ENCODE measurements at regions not wholly inside any gene's neighbourhood (a gene's known extent, or its start where the extent isn't known, plus 50 kb on each side); places are given as distances from the start of the nearest gene placed in this dataset.
"Not testable (repeated sequence)": the region's sequence is repeated elsewhere in the genome, so short reads cannot be mapped to it uniquely, and the experiment has no call there.

DNA sequence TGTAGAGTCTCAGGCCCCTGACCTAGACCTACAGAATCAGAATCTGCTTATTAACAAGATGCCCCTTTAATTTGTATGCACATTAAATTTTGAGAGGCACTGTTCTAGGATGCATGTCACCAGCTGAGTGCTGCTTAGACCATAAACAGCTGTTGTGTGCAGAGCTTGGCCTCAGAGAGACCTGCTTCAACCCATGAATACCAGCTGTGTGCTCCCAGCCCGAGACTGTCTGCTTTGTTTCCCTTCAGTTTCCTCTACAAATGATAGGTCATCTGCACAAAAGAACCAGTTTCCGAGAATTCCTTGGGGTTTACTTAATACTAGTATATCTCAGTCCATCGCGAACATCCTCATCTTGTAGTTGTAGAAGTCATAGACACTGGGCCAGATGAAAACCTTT, 158.5 kb upstream of the PFN2 start:
- no peak for DNase-seq
- intact Hi-C loops (cut with DNase I) = no loop called here
- ATAC-seq (ENCODE audit: poor library complexity) = no peak

DNA sequence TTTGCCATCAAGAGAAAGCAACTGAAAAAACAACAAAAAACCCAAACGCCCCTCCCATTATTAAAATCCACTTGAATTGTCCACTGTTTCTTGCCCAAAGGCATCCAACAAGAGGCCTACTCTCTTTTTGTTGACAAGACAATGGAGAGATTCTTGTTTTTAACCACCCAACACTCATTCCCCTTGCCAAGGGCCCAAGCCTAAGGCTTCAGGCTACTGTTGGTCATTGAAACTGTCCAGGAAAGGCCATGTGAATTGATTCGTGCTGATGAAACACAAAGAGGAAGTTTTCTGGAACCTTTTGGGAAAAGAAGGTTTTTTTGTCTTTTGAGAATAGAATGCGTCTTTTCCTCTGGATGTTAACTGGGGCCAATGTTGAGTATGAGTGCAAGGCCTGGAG, 157.4 kb upstream of the PFN2 start:
- DNase-seq = no peak
- intact Hi-C loops (cut with DNase I) = no loop called here
- ATAC-seq (ENCODE audit: poor library complexity) = no peak

DNA sequence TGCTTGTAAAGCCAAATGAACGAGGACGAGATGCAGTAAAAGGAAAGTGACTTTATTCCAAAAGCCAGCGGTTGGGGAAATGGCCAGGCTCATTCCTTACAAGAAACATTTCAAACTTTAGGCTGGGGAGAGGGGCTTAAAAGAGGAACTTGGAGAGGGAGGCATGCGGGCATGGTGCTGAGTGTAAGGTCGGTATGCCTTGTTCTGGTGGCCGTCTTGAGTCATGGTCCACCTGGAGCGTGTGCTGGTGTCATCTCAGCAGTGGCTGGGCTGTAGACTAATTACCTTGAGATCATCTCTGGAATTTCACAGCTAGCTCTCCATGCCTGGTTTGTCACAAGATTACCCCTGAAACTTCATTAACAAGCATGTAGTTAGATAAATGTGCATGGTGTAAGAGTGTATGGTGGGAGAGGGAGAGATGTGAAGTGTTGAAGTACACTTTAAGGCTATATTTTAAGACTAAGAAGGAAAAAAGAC, 156.4 kb upstream of the PFN2 start:
- ATAC-seq (ENCODE audit: poor library complexity) = no peak

DNA sequence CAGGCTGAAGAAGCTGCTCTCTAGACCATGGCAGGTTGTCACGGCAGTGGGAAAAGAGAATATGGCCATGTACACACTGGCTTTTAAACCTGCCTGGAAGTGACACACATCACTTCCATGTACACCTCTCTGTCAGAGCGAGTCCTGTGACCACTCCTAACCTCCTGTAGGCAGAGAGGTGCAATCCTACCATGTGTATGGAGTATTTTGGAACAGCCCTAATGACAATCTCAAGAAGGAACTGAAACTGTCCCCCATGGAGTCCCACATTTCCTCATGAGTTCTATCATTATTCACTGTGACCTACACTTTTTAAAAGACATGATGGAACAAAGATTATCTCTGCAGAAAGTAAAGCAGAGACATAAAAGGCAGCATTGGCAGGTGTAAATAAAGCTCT, 153.4 kb upstream of the PFN2 start:
- ATAC-seq (ENCODE audit: poor library complexity) (no peak), DNase-seq (no peak)
- intact Hi-C loops (cut with DNase I) = no loop called here

More for the DNA sequence above, 156.4 kb upstream of the PFN2 start:
- intact Hi-C loops (cut with DNase I) = no loop called here
- no peak for DNase-seq

DNA sequence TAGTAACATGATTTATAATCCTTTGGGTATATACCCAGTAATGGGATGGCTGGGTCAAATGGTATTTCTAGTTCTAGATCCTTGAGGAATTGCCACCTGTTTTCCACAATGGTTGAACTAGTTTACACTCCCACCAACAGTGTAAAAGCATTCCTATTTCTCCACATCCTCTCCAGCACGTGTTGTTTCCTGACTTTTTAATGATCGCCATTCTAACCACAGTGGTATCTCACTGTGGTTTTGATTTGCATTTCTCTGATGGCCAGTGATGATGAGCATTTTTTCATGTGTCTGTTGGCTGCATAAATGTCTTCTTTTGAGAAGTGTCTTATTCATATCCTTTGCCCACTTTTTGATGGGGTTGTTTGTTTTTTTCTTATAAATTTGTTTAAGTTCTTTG, 152.6 kb upstream of the PFN2 start:
- DNase-seq; ATAC-seq (ENCODE audit: poor library complexity); intact Hi-C loops (cut with DNase I): not testable (repeated sequence)

DNA sequence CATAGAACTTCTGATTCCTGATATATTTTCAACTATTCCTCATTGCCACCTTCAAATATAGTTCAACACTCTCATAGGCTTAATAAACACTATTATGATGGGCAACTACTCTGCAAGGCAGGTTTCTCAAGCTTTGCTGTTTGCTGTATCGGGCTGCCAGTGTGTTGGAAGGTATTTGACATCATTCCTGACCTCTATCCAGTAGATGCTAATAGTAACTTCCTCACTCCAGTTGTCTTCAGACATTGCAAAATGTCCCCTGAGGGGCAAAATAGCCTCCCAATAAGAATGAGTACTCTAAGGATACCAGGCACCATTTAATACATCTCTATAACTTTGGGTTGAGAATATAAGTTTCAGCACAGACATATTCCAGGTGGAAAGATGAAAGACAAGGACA, 147.5 kb upstream of the PFN2 start:
- DNase-seq (no peak), ATAC-seq (ENCODE audit: poor library complexity) (no peak)
- intact Hi-C loops (cut with DNase I) = no loop called here

DNA sequence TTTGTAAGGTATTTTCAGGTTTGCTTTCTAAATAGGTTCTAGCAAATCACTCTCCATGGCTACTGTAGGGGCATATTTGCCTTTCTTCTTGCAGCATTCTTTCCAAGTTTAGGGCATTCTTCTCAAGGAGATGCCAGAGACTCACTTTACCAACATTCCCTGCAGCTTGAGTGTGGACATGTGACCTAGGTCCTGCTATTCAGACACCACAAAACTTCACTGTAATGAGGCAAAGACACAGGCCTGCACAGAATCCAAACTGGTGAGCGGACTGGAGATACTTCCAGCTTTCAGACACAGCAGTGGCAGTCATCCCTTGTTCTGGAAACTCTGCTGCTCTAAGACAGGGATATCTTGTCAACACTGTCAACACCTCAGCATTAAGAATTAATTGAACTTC, 146.4 kb upstream of the PFN2 start:
- no peak for ATAC-seq (ENCODE audit: poor library complexity)
- DNase-seq = no peak
- intact Hi-C loops (cut with DNase I) = no loop called here

DNA sequence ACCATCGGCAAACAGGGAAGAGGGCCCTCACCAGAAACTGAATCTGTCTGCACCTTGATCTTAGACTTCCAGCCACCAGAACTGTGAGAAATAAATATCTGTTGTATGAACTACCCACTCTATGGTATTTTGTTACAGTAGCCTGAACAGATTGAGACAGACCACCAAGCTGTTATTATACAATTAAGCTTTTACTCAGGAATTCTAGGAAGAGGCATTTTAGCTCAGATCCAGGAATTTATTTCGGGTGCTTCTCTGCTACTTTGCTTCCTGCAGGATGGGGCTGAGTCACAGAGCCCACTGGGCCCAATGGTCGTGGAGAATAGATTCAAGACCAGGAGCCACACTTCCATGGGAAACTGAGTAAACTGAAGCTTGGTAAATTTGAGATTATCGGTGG, 145.5 kb upstream of the PFN2 start:
- DNase-seq (no peak), ATAC-seq (ENCODE audit: poor library complexity) (no peak)
- intact Hi-C loops (cut with DNase I) = no loop called here

DNA sequence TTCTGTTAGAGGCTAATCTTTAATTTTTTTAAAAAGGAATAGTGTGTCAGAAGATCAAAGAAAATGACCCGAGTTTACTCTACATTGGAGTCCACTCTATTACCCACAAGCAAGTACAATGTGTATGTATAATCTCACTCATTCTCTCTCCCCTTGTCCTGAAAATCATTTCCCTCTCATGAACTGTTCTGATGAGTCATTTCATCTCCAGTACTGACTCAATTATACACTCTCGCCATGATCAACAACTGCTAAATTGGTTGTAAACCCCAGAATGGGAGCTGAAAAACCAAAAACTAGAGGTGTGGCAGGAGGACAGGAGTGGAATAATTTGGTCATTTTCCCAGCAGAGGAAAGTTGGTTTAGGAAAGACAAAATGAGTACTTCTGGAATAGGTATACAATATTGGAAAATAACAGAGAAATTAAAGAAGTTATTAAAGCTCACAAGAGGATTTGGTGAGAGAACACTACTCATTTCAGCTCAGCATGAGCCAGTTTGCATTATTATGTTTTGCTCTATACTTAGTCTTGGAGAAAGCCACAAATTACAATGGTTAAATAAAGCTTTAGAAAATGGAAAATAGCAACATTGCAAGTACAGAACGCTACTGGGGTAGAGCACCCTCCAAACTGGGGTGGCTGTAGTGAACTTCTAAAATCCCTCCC, 144.3 kb upstream of the PFN2 start:
- DNase-seq (no peak), ATAC-seq (ENCODE audit: poor library complexity) (no peak)
- intact Hi-C loops (cut with DNase I) = no loop called here

DNA sequence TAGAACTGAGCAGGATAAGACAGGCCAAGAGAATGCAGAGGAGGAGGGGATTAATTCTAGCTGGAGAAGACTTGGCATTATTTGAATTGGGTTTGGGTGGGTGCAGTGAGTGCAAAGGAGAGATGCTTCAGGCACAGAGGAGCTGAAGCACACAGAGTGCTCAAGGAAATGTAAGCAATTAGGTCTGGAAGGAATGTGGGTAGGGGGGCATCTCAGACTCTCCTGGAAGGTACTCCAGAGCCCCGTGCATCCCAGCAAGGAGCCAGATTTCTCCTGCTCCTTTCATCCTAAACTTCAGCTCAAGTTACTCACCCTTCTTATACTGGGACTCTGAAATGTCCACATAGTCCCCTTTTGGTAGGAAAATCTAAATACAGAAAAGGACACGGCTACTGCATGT, 143.6 kb upstream of the PFN2 start:
- ATAC-seq (ENCODE audit: poor library complexity) (no peak), DNase-seq (no peak)
- intact Hi-C loops (cut with DNase I) = no loop called here

DNA sequence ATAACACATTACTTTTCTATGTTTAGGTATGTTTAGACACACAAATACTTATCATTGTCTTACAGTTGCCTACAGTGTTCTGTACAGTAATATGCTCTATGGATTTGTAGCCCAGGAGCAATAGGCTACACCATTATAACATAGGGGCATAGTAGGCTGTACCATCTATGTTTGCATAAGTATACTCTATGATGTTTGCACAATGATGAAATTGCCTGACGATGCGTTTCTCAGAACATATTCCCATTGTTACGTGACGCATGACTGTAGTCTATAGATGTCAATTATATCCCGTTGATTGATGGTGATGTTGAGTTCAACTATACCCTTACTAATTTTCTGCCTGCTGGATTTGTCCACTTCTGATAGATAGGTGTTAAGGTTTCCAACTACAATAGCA, 139.4 kb upstream of the PFN2 start:
- intact Hi-C loops (cut with DNase I) = no loop called here
- no peak for ATAC-seq (ENCODE audit: poor library complexity)
- no peak for DNase-seq

DNA sequence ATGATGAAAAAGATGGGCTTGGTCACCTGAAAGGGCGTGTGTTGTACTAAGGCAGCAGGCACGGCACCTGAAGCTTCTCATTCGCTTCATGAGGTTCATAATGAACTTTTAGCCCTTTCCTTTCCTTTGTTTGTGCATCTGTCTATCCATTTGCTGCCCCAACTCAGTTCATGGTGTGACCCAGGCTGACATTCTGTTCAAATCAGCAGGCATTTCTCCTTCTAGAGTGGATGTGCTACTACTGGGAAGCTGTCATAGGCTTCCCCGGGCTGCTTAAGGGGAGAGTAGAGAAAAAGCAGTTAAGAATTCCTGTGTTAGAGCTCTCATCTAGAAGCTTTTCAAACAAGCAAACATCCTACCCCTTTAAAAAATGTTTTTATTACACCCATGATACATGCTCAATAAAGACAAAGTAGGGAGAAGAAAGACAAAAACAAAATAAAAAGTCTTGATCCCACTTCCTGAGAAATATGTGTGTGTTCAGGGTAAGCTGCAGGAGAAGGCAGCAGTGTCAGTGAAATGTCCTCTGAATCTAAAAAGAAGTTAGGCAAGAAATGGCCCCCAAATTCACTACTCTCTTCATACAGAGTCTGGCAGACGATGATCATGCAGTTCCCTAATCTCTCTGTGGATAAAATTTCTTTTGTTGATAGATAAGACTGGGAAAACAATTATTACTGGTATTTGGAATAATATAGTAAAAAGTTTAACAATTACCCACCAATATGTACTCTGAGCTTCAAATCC, 136.9 kb upstream of the PFN2 start:
- ATAC-seq (ENCODE audit: poor library complexity) (no peak), DNase-seq (no peak)
- intact Hi-C loops (cut with DNase I) = no loop called here

DNA sequence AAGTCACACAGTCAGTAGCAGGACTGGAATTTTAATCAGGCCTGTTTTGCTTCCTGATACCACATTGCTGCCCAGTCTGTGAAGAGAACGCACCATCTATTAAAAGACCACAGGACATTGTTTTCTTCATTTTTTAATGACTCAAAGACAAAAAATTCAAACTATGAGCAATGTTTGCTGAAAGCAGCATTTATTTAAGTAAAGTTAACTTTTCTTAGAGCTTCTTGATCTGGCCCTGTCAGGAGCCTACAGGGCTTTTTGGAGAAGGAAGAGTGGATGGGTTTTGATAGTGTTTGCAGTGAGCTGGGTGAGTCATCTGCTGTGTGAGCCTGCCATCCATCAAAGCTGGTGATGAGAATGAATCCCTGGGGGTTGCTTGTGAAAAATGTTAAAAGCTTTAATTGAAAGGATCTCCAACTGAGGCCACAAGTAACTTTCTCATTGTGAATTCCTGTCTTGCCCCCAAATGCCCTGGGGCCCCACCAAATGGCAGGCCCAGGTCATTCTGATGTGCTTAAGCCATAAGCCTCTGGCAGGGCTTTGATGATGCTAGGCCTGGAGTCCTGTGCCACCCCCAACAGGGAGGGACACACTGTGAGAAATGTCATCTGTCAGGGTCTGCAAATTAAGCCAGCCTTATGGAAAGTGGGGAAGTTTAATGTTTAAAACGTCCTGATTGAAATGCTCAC, 136.2 kb upstream of the PFN2 start:
- intact Hi-C loops (cut with DNase I) = no loop called here
- DNase-seq = no peak
- ATAC-seq (ENCODE audit: poor library complexity) = no peak

DNA sequence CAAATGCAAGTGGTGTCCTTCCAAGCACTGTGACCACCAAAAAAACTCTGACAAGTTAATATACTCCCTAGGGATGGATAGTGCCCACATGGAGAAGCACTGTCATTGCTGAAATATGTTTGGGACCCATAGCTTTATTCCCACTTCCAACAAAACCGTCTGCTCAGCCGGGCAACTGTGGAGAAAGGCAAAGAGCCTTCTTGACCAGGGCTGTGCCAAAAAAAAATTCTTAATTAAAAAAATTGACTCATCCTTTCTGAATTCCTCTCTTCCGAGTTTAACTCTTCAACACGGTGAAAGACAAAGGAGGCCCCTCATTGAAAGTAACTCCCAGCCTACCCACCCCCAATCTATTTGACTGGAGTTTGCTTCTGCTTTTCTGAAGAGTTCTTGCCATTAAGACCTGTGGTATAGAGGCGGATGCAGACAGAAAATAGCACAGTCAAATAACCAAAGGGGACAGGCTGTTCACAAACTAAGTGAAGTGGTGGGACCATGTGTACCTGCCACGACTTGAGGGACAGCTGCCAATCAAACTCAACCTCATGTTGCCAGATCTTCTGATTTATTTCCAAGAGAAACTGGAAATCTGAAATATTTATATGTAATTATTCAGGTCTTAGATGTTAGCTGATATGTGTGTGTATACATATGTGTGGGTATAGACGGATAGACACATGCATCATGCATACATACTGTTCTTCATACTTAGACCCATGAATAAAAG, 135.4 kb upstream of the PFN2 start:
- DNase-seq (no peak), ATAC-seq (ENCODE audit: poor library complexity) (no peak)
- intact Hi-C loops (cut with DNase I) = no loop called here

DNA sequence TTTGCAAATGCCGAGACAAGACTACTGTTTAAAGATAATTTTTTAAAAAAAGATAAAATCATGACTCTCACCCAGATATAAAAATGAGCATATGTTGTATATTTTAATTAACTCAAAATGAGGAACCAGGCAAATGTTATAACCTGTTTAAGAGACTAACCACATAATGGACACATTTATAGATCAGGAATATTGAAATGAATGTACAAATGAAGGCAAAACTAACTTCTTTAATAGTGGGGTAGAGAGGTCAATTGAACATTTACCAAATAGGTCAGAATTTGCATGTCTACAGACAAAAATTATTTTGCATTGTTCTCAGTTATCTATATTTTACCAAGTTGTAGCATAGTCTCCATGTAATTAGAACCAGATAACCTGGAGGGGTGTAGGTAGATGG, 134.3 kb upstream of the PFN2 start:
- intact Hi-C loops (cut with DNase I) = no loop called here
- no peak for ATAC-seq (ENCODE audit: poor library complexity)
- DNase-seq = no peak

DNA sequence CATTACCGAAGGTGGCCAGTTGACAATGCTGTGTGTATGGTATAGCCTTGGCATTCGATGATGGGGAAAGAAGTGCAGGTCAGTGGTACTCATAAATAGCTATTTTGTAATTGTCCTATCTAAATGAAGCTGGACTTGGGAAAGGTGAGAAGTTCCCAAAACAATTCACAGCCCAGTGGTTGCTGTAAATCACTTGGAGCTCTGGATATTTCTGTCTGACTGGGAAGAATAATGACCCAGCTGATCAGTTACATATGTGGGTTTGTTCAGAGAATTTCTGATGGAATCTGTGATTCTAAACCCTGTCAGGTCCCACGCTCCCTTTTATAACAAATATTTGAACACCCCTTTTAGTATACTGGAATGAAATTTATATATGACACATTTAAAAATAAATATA, 133.9 kb upstream of the PFN2 start:
- intact Hi-C loops (cut with DNase I) = no loop called here

DNA sequence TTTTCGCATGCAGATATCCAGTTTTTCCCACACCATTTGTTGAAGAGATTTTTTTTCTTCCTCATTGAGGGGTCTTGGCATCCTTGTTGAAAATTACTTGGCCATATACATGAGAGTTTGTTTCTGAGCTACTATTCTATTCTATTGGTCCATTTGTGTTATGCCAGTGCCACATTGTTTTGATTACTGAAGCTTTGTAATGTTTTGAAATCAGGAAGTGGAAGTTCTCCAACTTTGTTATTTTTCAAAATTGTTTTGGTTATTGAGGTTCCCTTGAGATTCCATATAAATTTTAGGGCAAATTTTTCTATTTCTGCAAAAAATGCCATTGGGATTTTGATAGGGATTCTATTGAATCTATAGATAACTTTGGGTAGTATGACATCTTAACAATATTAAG, 130.3 kb upstream of the PFN2 start:
- no peak for ATAC-seq (ENCODE audit: poor library complexity)
- intact Hi-C loops (cut with DNase I) = no loop called here
- DNase-seq = no peak

More for the DNA sequence above, 133.9 kb upstream of the PFN2 start:
- no peak for DNase-seq
- ATAC-seq (ENCODE audit: poor library complexity) = no peak

DNA sequence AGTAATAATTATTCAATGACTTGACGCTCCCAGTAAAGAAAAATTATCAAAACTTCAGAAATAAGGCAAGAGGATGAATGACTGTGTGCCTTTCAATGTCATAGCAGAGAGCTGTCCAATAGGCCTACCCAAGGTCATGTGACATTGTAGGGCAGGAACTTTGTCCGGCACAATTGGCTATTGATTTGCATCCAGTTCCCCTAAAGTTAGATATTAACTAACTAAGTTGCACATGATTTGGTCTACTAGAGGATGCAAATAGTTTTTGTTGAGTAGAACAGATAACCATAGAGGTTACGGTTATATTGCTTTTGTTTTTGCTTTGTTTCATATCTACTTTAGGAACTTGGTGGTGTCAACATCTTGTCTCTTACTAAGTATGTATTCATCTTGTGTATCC, 127.9 kb upstream of the PFN2 start:
- DNase-seq (no peak), ATAC-seq (ENCODE audit: poor library complexity) (no peak)
- intact Hi-C loops (cut with DNase I) = no loop called here

DNA sequence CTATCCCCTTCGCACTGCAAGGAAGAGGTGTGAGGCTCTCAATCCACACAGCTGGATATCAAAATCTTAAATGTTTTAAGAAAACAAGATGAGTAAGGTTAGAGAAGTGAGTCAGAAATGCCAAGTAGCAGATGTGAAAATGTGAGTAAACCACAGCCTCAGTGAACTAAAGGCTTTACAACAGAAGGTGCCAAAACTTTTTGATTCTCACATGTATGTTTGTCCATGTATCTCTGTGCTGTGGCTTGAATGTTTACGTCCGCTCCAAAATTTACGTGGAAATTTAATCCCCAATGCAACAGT, 126.8 kb upstream of the PFN2 start:
- intact Hi-C loops (cut with DNase I) = no loop called here
- ATAC-seq (ENCODE audit: poor library complexity) (no peak), DNase-seq (no peak)

All from Right ventricle myocardium superior (tissue), 1 donor.